H1 (cell line): ENCODE measurements at regions not wholly inside any gene's neighbourhood (a gene's known extent, or its start where the extent isn't known, plus 50 kb on each side); places are given as distances from the start of the nearest gene placed in this dataset.

Experiments
- CTCF ChIA-PET: fragments of 300-600 bp; sonication (Branson Sonifier 250); formaldehyde crosslinking; loops from one replicate; lab custom pipeline; 2021; ENCODE audit not compliant: partially characterized antibody; lab: Charles Lee
- POLR2A ChIA-PET: fragments of 300-600 bp; sonication (Branson Sonifier 250); formaldehyde crosslinking; loops from one replicate; lab custom pipeline; 2021; ENCODE audit warnings: inconsistent platforms; ENCODE audit not compliant: partially characterized antibody; lab: Charles Lee
- DNase-seq, 2 experiments: peaks; one replicate each; pipeline versions ENCODE4 v3.0.0 to v3.0.0-alpha.2; 2010 to 2022; ENCODE audit warnings: low spot score in 2 of 2, low read depth in 1 of 2, mixed read lengths in 1 of 2
- FAIRE-seq: peaks from 2 replicates; lab custom pipeline; 2011; peaks lifted over from hg19 to GRCh38; lab: Jason Lieb, UNC
- H2AFZ ChIP-seq: 2 replicates; pipeline ENCODE4 v1.8.1; 2012; ENCODE audit warnings: low read length, inconsistent platforms
- H2AK5ac ChIP-seq: 2 replicates; pipeline ENCODE4 v1.6.1; 2013; ENCODE audit warnings: low read depth, low read length
- H2BK120ac ChIP-seq: replicated peaks from 2 replicates; pipeline ENCODE3; 2013; ENCODE audit warnings: low read depth, low read length, inconsistent platforms
- H2BK12ac ChIP-seq: 2 replicates; pipeline ENCODE4 v1.6.1; 2013; ENCODE audit warnings: low read depth, low read length
- H2BK15ac ChIP-seq: 2 replicates; pipeline ENCODE4 v1.6.1; 2013; ENCODE audit warnings: low read length
- H2BK20ac ChIP-seq: 2 replicates; pipeline ENCODE4 v1.6.1; 2013; ENCODE audit warnings: low read length
- H2BK5ac ChIP-seq: 2 replicates; pipeline ENCODE4 v1.6.1; 2013; ENCODE audit warnings: low read depth, low read length
- H3K14ac ChIP-seq: 2 replicates; pipeline ENCODE4 v1.6.1; 2013; ENCODE audit warnings: inconsistent platforms; ENCODE audit not compliant: insufficient read length
- H3K18ac ChIP-seq: 2 replicates; pipeline ENCODE4 v1.6.1; 2013; ENCODE audit warnings: low read length; ENCODE audit errors: extremely low read depth
- H3K23ac ChIP-seq: 2 replicates; pipeline ENCODE4 v1.6.1; 2013; ENCODE audit warnings: inconsistent platforms; ENCODE audit not compliant: insufficient read length
- H3K23me2 ChIP-seq: 2 replicates; pipeline ENCODE4 v1.6.1; 2013; ENCODE audit warnings: low read depth, low read length
- H3K27ac ChIP-seq: 2 replicates; pipeline ENCODE4 v1.6.1; 2011; ENCODE audit warnings: low read depth, low read length, inconsistent platforms
- H3K27me3 ChIP-seq, 4 experiments: replicated peaks in 1 of 4; 1 replicate in 1 of 4; 2 replicates in 3 of 4; pipeline versions ENCODE4 v1.6.1 to v1.8.1; 2011 to 2013; ENCODE audit warnings: low read length in 3 of 4, mild to moderate bottlenecking in 3 of 4, inconsistent platforms in 2 of 4, mixed read lengths in 2 of 4, moderate library complexity in 1 of 4; ENCODE audit not compliant: control insufficient read depth in 3 of 4, insufficient read depth in 3 of 4; ENCODE audit errors: extremely low read depth in 1 of 4
- H3K36me3 ChIP-seq, 4 experiments: 2 replicates each; pipeline versions ENCODE4 v1.6.1 to v1.8.1; 2011 to 2013; ENCODE audit warnings: mild to moderate bottlenecking in 4 of 4, low read length in 3 of 4, moderate library complexity in 2 of 4, control low read depth in 1 of 4, inconsistent platforms in 1 of 4; ENCODE audit not compliant: insufficient read depth in 4 of 4, control insufficient read depth in 2 of 4
- H3K4ac ChIP-seq: replicated peaks from 2 replicates; pipeline ENCODE3; 2013; ENCODE audit warnings: low read length, low read depth, mixed read lengths, inconsistent platforms; ENCODE audit not compliant: insufficient read length
- H3K4me1 ChIP-seq, 4 experiments: replicated peaks in 1 of 4; 1 replicate in 1 of 4; 2 replicates in 3 of 4; pipeline versions ENCODE4 v1.6.1 to v1.8.1; 2011 to 2013; ENCODE audit warnings: low read length in 3 of 4, inconsistent platforms in 2 of 4, mixed read lengths in 1 of 4; ENCODE audit not compliant: insufficient read depth in 4 of 4, control insufficient read depth in 3 of 4
- H3K4me2 ChIP-seq, 2 experiments: 2 replicates each; pipeline versions ENCODE4 v1.6.1 to v1.8.1; 2011 to 2013; ENCODE audit warnings: low read depth in 2 of 2, low read length in 2 of 2, control low read depth in 1 of 2, inconsistent platforms in 1 of 2, mild to moderate bottlenecking in 1 of 2; ENCODE audit not compliant: insufficient read depth in 1 of 2
- H3K4me3 ChIP-seq, 4 experiments: fragments of 200-600, 300-600 bp in 1 of 4; sonication (generic), shearing (Covaris generic), sonication (Bioruptor Twin) in 1 of 4; 2 replicates each; pipeline versions ENCODE4 v1.5.1 to v1.8.1; 2011 to 2016; ENCODE audit warnings: low read length in 4 of 4, low read depth in 3 of 4, control low read depth in 2 of 4, inconsistent platforms in 2 of 4, mild to moderate bottlenecking in 2 of 4, mixed read lengths in 1 of 4, moderate library complexity in 1 of 4; ENCODE audit not compliant: insufficient read depth in 2 of 4; ENCODE audit errors: extremely low read depth in 1 of 4
- H3K56ac ChIP-seq: replicated peaks from 2 replicates; pipeline ENCODE3; 2013; ENCODE audit warnings: low read depth, mild to moderate bottlenecking, mixed read lengths, low read length, inconsistent platforms; ENCODE audit not compliant: insufficient read length
- H3K79me1 ChIP-seq: 2 replicates; pipeline ENCODE4 v1.6.1; 2013; ENCODE audit warnings: low read depth, low read length, control low read depth
- H3K79me2 ChIP-seq, 2 experiments: 2 replicates each; pipeline versions ENCODE4 v1.6.1 to v1.8.1; 2012 to 2013; ENCODE audit warnings: low read length in 2 of 2, mild to moderate bottlenecking in 2 of 2, inconsistent platforms in 1 of 2; ENCODE audit not compliant: insufficient read depth in 2 of 2, control insufficient read depth in 1 of 2
- H3K9ac ChIP-seq, 4 experiments: replicated peaks in 1 of 4; 1 replicate in 1 of 4; 2 replicates in 3 of 4; pipeline versions ENCODE4 v1.6.1 to v1.8.1; 2011 to 2013; ENCODE audit warnings: low read depth in 3 of 4, low read length in 3 of 4, control low read depth in 2 of 4, mild to moderate bottlenecking in 2 of 4, moderate library complexity in 2 of 4, inconsistent platforms in 1 of 4; ENCODE audit errors: extremely low read depth in 1 of 4
- H3K9me3 ChIP-seq, 2 experiments: 2 replicates each; pipeline versions ENCODE4 v1.6.1 to v1.8.1; 2012 to 2013; ENCODE audit warnings: mild to moderate bottlenecking in 2 of 2, moderate library complexity in 2 of 2, control low read depth in 1 of 2, inconsistent platforms in 1 of 2, low read depth in 1 of 2, low read length in 1 of 2, mixed read lengths in 1 of 2; ENCODE audit not compliant: insufficient read depth in 2 of 2
- H4K20me1 ChIP-seq, 2 experiments: replicated peaks in 1 of 2; 2 replicates each; pipeline versions ENCODE3 to v1.8.1; 2011 to 2013; ENCODE audit warnings: inconsistent platforms in 2 of 2, low read length in 2 of 2, mild to moderate bottlenecking in 1 of 2; ENCODE audit not compliant: insufficient read depth in 2 of 2, control insufficient read depth in 1 of 2
- H4K5ac ChIP-seq: 2 replicates; pipeline ENCODE4 v1.6.1; 2013; ENCODE audit warnings: low read length, low read depth, mixed read lengths, inconsistent platforms; ENCODE audit not compliant: insufficient read length
- H4K8ac ChIP-seq: 2 replicates; pipeline ENCODE4 v1.8.0; 2013; ENCODE audit warnings: mild to moderate bottlenecking, moderate library complexity, low read length, inconsistent platforms; ENCODE audit not compliant: insufficient read depth; ENCODE audit errors: extremely low read depth
- H4K91ac ChIP-seq: replicated peaks from 2 replicates; pipeline ENCODE3; 2013; ENCODE audit warnings: low read length, mixed read lengths, inconsistent platforms; ENCODE audit not compliant: insufficient read length
- CTBP2 ChIP-seq: IDR thresholded peaks from 2 replicates; pipeline ENCODE4 v1.7.0; 2011; ENCODE audit warnings: borderline replicate concordance, mild to moderate bottlenecking, moderate library complexity, mixed read lengths, low read length; ENCODE audit not compliant: insufficient read depth, insufficient read length
- EGR1 ChIP-seq: IDR thresholded peaks from 2 replicates; pipeline ENCODE4 v1.6.1; 2011; ENCODE audit warnings: low read depth, low read length, borderline replicate concordance
- GABPA ChIP-seq: IDR thresholded peaks from 2 replicates; pipeline ENCODE4 v1.6.1; 2011; ENCODE audit warnings: mild to moderate bottlenecking, low read length, moderate library complexity, borderline replicate concordance; ENCODE audit not compliant: insufficient read depth
- HDAC2 ChIP-seq, 2 experiments: fragments of 300-600 bp in 1 of 2; sonication (generic) in 1 of 2; IDR thresholded peaks; 2 replicates each; pipeline ENCODE4 v1.6.1; 2011 to 2012; ENCODE audit warnings: low read depth in 2 of 2, low read length in 2 of 2, mild to moderate bottlenecking in 2 of 2, moderate library complexity in 2 of 2, borderline replicate concordance in 1 of 2, inconsistent platforms in 1 of 2
- NRF1 ChIP-seq: IDR thresholded peaks from 2 replicates; pipeline ENCODE4 v1.6.1; 2011; ENCODE audit warnings: mild to moderate bottlenecking, low read depth, low read length, improper control_type of control experiment
- PHF8 ChIP-seq: fragments of 200-600 bp; sonication (generic); conservative IDR thresholded peaks from 2 replicates; pipeline ENCODE4 v1.7.1; 2012; ENCODE audit warnings: low read depth, mild to moderate bottlenecking, inconsistent platforms, low read length, moderate library complexity
- RNF2 ChIP-seq: fragments of 200-900, 300-1000 bp; sonication (generic); IDR thresholded peaks from 2 replicates; pipeline ENCODE4 v1.7.1; 2016; ENCODE audit warnings: borderline replicate concordance, low read depth, mild to moderate bottlenecking, antibody characterized with exemption, low read length; ENCODE audit not compliant: poor library complexity, severe bottlenecking; ENCODE audit errors: missing control alignments
- RXRA ChIP-seq: IDR thresholded peaks from 2 replicates; pipeline ENCODE4 v1.6.1; 2011; ENCODE audit warnings: low read depth, mild to moderate bottlenecking, low read length, moderate library complexity; ENCODE audit not compliant: insufficient read depth
- SIN3A ChIP-seq, 2 experiments: IDR thresholded peaks in 1 of 2; conservative IDR thresholded peaks in 1 of 2; 2 replicates each; pipeline ENCODE4 v1.6.1; 2011 to 2012; ENCODE audit warnings: low read length in 2 of 2, improper control_type of control experiment in 1 of 2, low read depth in 1 of 2, mild to moderate bottlenecking in 1 of 2
- SP4 ChIP-seq: IDR thresholded peaks from 2 replicates; pipeline ENCODE4 v1.6.1; 2012; ENCODE audit warnings: low read length, inconsistent platforms
- SUZ12 ChIP-seq: fragments of 200-600 bp; sonication (generic); IDR thresholded peaks from 2 replicates; pipeline ENCODE4 v1.6.1; 2012; ENCODE audit warnings: mild to moderate bottlenecking, inconsistent platforms, low read length, moderate library complexity, mixed read lengths
- TAF1 ChIP-seq: IDR thresholded peaks from 2 replicates; pipeline ENCODE4 v1.6.1; 2011; ENCODE audit warnings: mild to moderate bottlenecking, low read depth, low read length
- WGBS, 2 experiments: shearing (Covaris generic) in 1 of 2; methylation state at CpG; one replicate each; pipeline versions ENCODE4 v1.1.6 to v1.1.7; 2013 to 2015; ENCODE audit warnings: low lambda C conversion rate in 2 of 2, mixed read lengths in 2 of 2, inconsistent platforms in 1 of 2, low coverage in 1 of 2, missing lambda C conversion rate in 1 of 2; ENCODE audit not compliant: insufficient replicate concordance in 2 of 2, insufficient coverage in 1 of 2, insufficient read length in 1 of 2; ENCODE audit errors: extremely low coverage in 1 of 2, missing lambda C conversion rate in 1 of 2; 5-methylcytosine and 5-hydroxymethylcytosine counted together
- TF ChIP-seq, protein P1 (sequence below): IDR thresholded peaks from 2 replicates; pipeline ENCODE4 v1.6.1; 2011; ENCODE audit warnings: low read depth, mild to moderate bottlenecking, low read length; ENCODE audit not compliant: insufficient read depth

DNA sequence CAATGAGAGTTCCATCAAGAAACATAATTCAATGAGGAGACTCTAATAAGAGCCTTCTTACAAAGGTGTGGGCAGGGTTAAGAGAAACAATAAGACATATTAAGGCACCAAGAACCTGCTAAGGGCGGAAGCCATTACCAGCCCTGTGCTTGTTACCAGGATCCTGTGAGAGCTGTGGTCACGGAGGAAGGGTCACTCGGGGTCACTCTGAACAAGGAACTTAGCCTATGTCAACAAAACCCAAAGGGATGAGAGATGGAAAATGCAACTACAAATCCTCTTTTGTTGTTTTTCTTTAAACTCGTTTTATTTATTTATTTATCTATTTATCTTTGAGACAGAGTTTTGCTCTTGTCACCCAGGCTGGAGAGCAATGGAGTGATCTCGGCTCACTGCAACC is 460.4 kb upstream of the CCDC196 start:
- CTCF ChIA-PET: no interaction called here
- 86% methylated on average over 5 of the region's 5 CpGs; no CpG with 5 or more reads in 1 of the 2 experiments for whole genome bisulfite sequencing, 2 experiments
- no peak for TF ChIP-seq HDAC2 (IDR thresholded peaks at IDR 0.05; ENCODE audit: borderline replicate concordance in 1 of 2, low read depth in 2 of 2, low read length in 2 of 2)
- TF ChIP-seq GABPA: no peak
- no peak for TF ChIP-seq CTBP2
- TF ChIP-seq RXRA: no peak
- TF ChIP-seq SUZ12: no peak
- no peak for TF ChIP-seq NRF1
- no peak for TF ChIP-seq PHF8
- no peak for TF ChIP-seq TAF1
- TF ChIP-seq, protein P1, sequence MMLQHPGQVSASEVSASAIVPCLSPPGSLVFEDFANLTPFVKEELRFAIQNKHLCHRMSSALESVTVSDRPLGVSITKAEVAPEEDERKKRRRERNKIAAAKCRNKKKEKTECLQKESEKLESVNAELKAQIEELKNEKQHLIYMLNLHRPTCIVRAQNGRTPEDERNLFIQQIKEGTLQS: no peak
- no peak for TF ChIP-seq SP4
- no peak for TF ChIP-seq RNF2
- no peak for TF ChIP-seq SIN3A (conservative IDR thresholded peaks at IDR 0.05 in 1 of 2, IDR thresholded peaks at IDR 0.05 in 1 of 2; ENCODE audit: low read depth in 1 of 2, low read length in 2 of 2)
- TF ChIP-seq EGR1: no peak

More for the DNA sequence above, 460.4 kb upstream of the CCDC196 start:
- Histone ChIP-seq H3K79me2 (no peaks in the 10 kb centered on the region), H4K20me1 (no peaks in the 10 kb centered on the region), H2BK120ac (no peak overlapping the region), H4K5ac (no peak overlapping the region), H2BK12ac (no peak overlapping the region), H3K27ac (no peak overlapping the region), H2BK5ac (no peak overlapping the region), H2AFZ (no peak overlapping the region), H3K23ac (no peak overlapping the region), H4K8ac (no peak overlapping the region), H3K79me1 (no peaks in the 10 kb centered on the region), H3K4ac (no peak overlapping the region), H3K36me3 (no peaks in the 10 kb centered on the region), H3K27me3 (no peaks in the 10 kb centered on the region), H3K4me1 (no peaks in the 10 kb centered on the region), H3K18ac (no peak overlapping the region), H2BK20ac (no peak overlapping the region), H4K91ac (no peak overlapping the region), H3K14ac (no peak overlapping the region), H3K4me2 (no peak overlapping the region), H2AK5ac (no peak overlapping the region), H3K56ac (no peak overlapping the region), H3K9ac (no peak overlapping the region), H3K23me2 (no peaks in the 10 kb centered on the region; the same call in 1 of the 2 replicates), H3K4me3 (no peak overlapping the region), H3K9me3 (no peaks in the 10 kb centered on the region), H2BK15ac (no peak overlapping the region)
- DNase-seq (no peak), FAIRE-seq (no peak)
- POLR2A ChIA-PET: no interaction called here
